Spleen (tissue), 7 donors: ENCODE measurements at regions not wholly inside any gene's neighbourhood (a gene's known extent, or its start where the extent isn't known, plus 50 kb on each side); places are given as distances from the start of the nearest gene placed in this dataset.

Experiments
- CTCF ChIP-seq, 11 experiments: fragments of 200-600 bp in 7 of 11; fragments of 450-650 bp in 4 of 11; sonication (generic) in 4 of 11; IDR thresholded peaks in 8 of 11; conservative IDR thresholded peaks in 3 of 11; 1 replicate in 7 of 11; 2 replicates in 4 of 11; pipeline versions ENCODE4 v1.4.0 to v1.8.0; 2016 to 2021; ENCODE audit warnings: antibody characterized with exemption in 11 of 11, inconsistent platforms in 4 of 11, mild to moderate bottlenecking in 1 of 11
- POLR2A ChIP-seq, 3 donors: fragments of 450-650 bp; IDR thresholded peaks; one replicate each; pipeline ENCODE4 v1.5.1; 2017; ENCODE audit warnings: antibody characterized with exemption in 3 of 3, mild to moderate bottlenecking in 1 of 3
- POLR2AphosphoS5 ChIP-seq, 3 donors: sonication (generic); formaldehyde crosslinking; IDR thresholded peaks; one replicate each; pipeline ENCODE4 v1.5.1; 2017; ENCODE audit warnings: antibody characterized with exemption in 3 of 3
- donor health status: DM: no; HTN: no; CAD: no; lungs with moderate emphysema.
- donor health status: DM: no; HTN: no; CAD: no.
- donor health status: DM: no; HTN: no; CAD: no.

DNA sequence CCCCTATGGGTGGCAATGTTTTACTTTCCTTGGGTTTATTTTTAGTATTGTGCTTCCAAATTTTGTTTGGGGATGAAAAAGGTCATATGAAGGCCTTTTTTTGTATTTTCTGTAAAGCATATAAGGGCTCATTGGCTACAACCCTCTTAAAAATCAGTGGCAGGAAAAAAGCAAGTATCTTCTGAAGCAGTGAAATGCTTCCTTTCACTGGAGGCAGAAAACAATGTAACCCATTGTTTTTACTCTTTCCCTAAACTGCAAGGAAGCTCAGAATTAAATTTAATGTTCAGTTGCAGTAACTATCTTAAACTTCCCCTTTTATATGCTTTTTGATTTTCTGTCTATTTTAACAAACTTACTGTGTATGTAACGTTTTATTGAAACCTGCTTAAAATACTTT, 148.7 kb upstream of the LYZL1 start:
- TF ChIP-seq CTCF (IDR thresholded peaks at IDR 0.05 in 8 of 11, conservative IDR thresholded peaks at IDR 0.05 in 3 of 11) (no peak), POLR2A (IDR thresholded peaks at IDR 0.05) (no peak), POLR2AphosphoS5 (IDR thresholded peaks at IDR 0.05) (no peak)
